ENCODE measurements at regions not wholly inside any gene's neighbourhood (a gene's known extent, or its start where the extent isn't known, plus 50 kb on each side); places are given as distances from the start of the nearest gene placed in this dataset.

- TF ChIP-seq EZH2 (IDR thresholded peaks at IDR 0.05) (no peak), CTCF (IDR thresholded peaks at IDR 0.05) (no peak)
These were observed 367.5 kb downstream of the SLITRK6 start for GRCh38 chr13:85431720-85432119.
